Heart left ventricle (tissue), 16 donors: ENCODE measurements at regions not wholly inside any gene's neighbourhood (a gene's known extent, or its start where the extent isn't known, plus 50 kb on each side); places are given as distances from the start of the nearest gene placed in this dataset.

Source experiments
- ATAC-seq, 4 donors: fragments of 200-7000 bp; cut with Tn5 transposase; one replicate each; pipeline ENCODE4 v1.9.1; 2020 to 2022; ENCODE audit warnings: moderate library complexity in 4 of 4, mild to moderate bottlenecking in 3 of 4, moderate number of reproducible peaks in 1 of 4
- DNase-seq, 5 donors: peaks; one replicate each; pipeline ENCODE4 v3.0.0-alpha.2; 2020
- H3K27ac ChIP-seq, 12 donors: fragments of 200-600 bp; sonication (generic) in 4 of 12; one replicate each; pipeline versions ENCODE4 v1.5.0 to v1.8.0; 2016 to 2022; ENCODE audit warnings: mild to moderate bottlenecking in 2 of 12
- H3K27me3 ChIP-seq, 9 donors: fragments of 200-600 bp; sonication (generic) in 2 of 9; one replicate each; pipeline versions ENCODE4 v1.5.1 to v1.8.0; 2016 to 2022; ENCODE audit warnings: mild to moderate bottlenecking in 3 of 9
- H3K36me3 ChIP-seq, 9 donors: fragments of 200-600 bp; sonication (generic) in 2 of 9; one replicate each; pipeline versions ENCODE4 v1.5.0 to v1.8.0; 2018 to 2022; ENCODE audit warnings: mild to moderate bottlenecking in 2 of 9
- H3K4me1 ChIP-seq, 12 donors: fragments of 200-600 bp; sonication (generic) in 4 of 12; one replicate each; pipeline versions ENCODE4 v1.5.0 to v1.8.0; 2016 to 2022; ENCODE audit warnings: mild to moderate bottlenecking in 3 of 12
- H3K4me3 ChIP-seq, 12 donors: fragments of 200-600 bp; sonication (generic) in 4 of 12; one replicate each; pipeline versions ENCODE4 v1.5.0 to v1.8.0; 2017 to 2022; ENCODE audit warnings: mild to moderate bottlenecking in 9 of 12, moderate library complexity in 4 of 12
- H3K9me3 ChIP-seq, 12 donors: fragments of 200-600 bp; sonication (generic) in 4 of 12; one replicate each; pipeline versions ENCODE4 v1.5.0 to v1.8.0; 2016 to 2022; ENCODE audit warnings: mild to moderate bottlenecking in 1 of 12
- POLR2A ChIP-seq, 2 donors: fragments of 450-650 bp; IDR thresholded peaks; one replicate each; pipeline ENCODE4 v1.6.1; 2017; ENCODE audit warnings: antibody characterized with exemption in 2 of 2, mild to moderate bottlenecking in 2 of 2, moderate library complexity in 2 of 2
- WGBS, 4 donors: extraction: QIAGEN DNeasy Blood & Tissue Kit in 2 of 4; methylation state at CpG; one replicate each; pipeline versions ENCODE4 v1.1.5 to v1.1.7; 2013 to 2018; 5-methylcytosine and 5-hydroxymethylcytosine counted together
- intact Hi-C, 10 donors: fragments of 100-400 bp; cut with DNase I; formaldehyde crosslinking; loops; one replicate each; pipeline versions ENCODE4 v1.11.1 to v1.14.2; 2022
- TF ChIP-seq, protein P1 (sequence below), 12 donors: fragments of 200-600 bp; sonication (generic) in 4 of 12; IDR thresholded peaks; one replicate each; pipeline versions ENCODE4 v1.5.0 to v1.8.0; 2018 to 2022; ENCODE audit warnings: antibody characterized with exemption in 12 of 12, mild to moderate bottlenecking in 5 of 12
- donor health status: ischemic (EF 13 %, LVEDD 7.1; RV severe dilation, severe dysfunction).
- donor health status: healthy with polysubstance abuse.
- donor health status: DM: no; HTN: yes; CAD: no.
- donor health status: DM: no; HTN: no; CAD: no.
- donor health status: ischemic (EF 25% LVEDD 6.9; RV normal size, moderate dysfunction).
- donor health status: ischemic (EF 25% LVEDD 5.7; RV mildly dilated, moderate dysfunction).
- donor health status: healthy.
- donor health status: DM: yes; HTN: yes; CAD: no.
- donor health status: ischemic (EF 35%, LVEDD 5.7; RV mildly dilated, moderate dysfunction).
- donor health status: nonischemic (EF 11% LVEDD 7.7; RV severe dilation, severe dysfunction).
- donor health status: DM: yes; HTN: yes; CAD: no.
- donor health status: PGD.
- donor health status: ischemic (EF 29% LVEDD 5.4; RV normal size, mild dysfunction).
- donor health status: nonischemic (EF 23%, LVEDD 6.1; RV moderate dilation, normal function).

DNA sequence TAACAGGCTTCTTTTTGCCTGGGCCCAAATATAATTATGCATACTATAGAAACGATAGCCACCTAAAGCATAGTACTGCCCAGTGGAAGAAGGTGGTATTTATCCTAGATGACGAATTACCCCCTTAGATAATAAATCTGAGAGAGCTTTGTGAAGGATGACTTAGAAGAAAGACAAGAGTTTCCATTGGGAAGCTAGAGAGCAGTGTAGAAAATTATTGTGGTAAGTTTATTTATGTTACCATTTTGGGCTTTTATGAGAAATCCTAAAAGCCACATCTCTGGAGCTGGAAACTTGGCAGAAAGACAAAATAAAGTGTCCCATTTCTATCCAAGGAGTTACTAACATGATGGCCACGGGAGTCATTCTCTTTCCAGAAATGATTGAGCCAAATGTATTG lies 172.0 kb upstream of the SEMA6A start:
- Histone ChIP-seq H3K4me3 (no peak overlapping the region), H3K27me3 (no peaks in the 10 kb centered on the region), H3K27ac (no peak overlapping the region), H3K4me1 (peaks cover 0 to 11% (median 0%) of the 10 kb centered on the region in 12 donors), H3K9me3 (peaks cover 0 to 8% (median 0%) of the 10 kb centered on the region in 12 donors), H3K36me3 (no peaks in the 10 kb centered on the region)
- 79 to 85% (median 84%) methylated on average over 3 of the region's 3 CpGs for WGBS, 4 donors
- intact Hi-C loops, result no loop called here
- DNase-seq (no peak), ATAC-seq (no peak)
- no peak for TF ChIP-seq POLR2A (IDR thresholded peaks at IDR 0.05)
- TF ChIP-seq, protein P1, sequence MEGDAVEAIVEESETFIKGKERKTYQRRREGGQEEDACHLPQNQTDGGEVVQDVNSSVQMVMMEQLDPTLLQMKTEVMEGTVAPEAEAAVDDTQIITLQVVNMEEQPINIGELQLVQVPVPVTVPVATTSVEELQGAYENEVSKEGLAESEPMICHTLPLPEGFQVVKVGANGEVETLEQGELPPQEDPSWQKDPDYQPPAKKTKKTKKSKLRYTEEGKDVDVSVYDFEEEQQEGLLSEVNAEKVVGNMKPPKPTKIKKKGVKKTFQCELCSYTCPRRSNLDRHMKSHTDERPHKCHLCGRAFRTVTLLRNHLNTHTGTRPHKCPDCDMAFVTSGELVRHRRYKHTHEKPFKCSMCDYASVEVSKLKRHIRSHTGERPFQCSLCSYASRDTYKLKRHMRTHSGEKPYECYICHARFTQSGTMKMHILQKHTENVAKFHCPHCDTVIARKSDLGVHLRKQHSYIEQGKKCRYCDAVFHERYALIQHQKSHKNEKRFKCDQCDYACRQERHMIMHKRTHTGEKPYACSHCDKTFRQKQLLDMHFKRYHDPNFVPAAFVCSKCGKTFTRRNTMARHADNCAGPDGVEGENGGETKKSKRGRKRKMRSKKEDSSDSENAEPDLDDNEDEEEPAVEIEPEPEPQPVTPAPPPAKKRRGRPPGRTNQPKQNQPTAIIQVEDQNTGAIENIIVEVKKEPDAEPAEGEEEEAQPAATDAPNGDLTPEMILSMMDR (IDR thresholded peaks at IDR 0.05), result no peak

DNA sequence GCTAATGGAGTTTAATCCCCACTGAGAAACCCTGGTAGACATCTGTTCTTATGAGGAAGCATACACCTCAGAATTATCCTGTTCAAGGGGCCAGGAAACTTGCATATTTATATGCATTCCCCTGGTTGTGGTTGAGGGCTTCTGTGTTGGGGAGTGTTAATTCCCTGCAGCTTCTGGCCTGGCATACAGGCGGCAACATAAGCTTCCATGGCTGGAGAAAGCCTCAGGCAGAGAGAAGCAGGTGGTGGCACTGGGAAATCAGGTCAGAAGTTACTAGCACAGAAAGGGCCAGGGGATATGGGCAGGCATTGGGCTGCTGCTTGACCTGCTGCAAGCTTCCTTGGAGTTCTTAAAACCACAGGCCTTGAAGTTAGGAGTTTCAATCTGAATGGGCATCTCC lies 166.1 kb upstream of the SEMA6A start:
- 83 to 99% (median 95%) methylated on average over 1 of the region's 1 CpG for whole genome bisulfite sequencing, 4 donors
- no peak overlapping the region for H3K4me3 ChIP-seq
- no peaks in the 10 kb centered on the region for H3K36me3 ChIP-seq
- peaks cover 0 to 8% (median 0%) of the 10 kb centered on the region in 12 donors for H3K9me3 ChIP-seq
- intact Hi-C loops, result no loop called here
- peaks cover 0 to 24% (median 13%) of the 10 kb centered on the region in 12 donors for H3K4me1 ChIP-seq
- ATAC-seq, result no peak
- no peaks in the 10 kb centered on the region for H3K27me3 ChIP-seq
- H3K27ac ChIP-seq, result no peak overlapping the region
- TF ChIP-seq POLR2A (IDR thresholded peaks at IDR 0.05), result no peak
- TF ChIP-seq, protein P1 (IDR thresholded peaks at IDR 0.05), result no peak
- no peak for DNase-seq

DNA sequence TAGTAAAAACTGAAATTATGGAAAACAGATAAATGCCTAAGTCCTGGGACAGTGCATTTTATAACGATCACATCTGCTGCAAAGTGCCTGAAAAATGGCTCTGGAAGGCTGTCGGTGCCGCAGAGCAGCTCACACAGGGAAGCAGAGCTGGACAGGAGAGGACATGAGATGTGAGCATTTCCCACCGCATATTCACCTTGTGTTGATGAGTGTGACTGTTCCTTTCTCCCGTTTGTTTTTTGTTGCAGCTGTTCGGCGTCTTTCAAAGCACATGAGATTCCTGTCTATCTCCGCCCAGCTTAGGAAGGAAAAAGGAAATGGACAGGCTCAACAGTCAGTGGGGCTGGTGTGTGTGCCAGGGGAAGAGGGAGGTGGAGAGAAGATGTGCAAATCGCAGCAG lies 164.9 kb upstream of the SEMA6A start:
- intact Hi-C loops, result no loop called here

DNA sequence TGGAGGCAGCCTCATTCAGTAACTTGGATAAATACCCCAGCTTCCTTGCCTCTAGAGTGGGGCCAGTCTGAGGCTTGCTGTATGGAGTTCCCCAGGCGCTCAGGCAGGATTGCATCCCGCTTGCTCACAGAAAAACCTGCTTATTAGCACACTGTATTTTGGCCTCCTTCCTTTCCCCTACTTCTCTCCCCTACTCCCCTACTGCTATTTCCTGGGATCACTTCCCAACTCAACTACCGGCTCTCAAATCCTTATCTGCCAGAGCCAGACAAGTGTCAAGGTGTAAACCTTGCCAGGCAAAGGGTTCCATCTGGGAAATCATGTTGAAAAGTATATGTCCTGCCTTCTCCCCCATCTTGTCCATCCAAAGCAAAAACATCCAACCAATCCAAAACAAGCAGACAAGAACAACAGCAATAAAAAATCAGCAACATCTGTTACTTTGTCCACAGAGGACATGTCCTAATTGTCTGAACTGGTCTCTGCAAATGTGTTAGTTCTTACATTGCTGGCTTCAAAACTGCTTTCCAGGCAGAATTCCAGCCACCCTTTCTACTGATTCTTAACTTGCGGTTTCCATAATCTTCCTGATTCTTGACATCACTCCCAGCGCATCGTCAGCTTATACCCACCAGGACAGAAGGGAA lies 164.1 kb upstream of the SEMA6A start:
- DNase-seq (peak in 2 of 5 donors; percentile 12 to 33), ATAC-seq (peak; percentile 22 to 70 (median 35))
- no peak for TF ChIP-seq POLR2A (IDR thresholded peaks at IDR 0.05)
- TF ChIP-seq, protein P1 (IDR thresholded peaks at IDR 0.05), result no peak
- Histone ChIP-seq H3K4me1 (peaks cover 0 to 37% (median 21%) of the 10 kb centered on the region in 12 donors), H3K4me3 (peak overlapping the region in 3 of 12 donors; percentile 3 to 25 (median 12)), H3K9me3 (peaks cover 0 to 3% (median 0%) of the 10 kb centered on the region in 12 donors), H3K27me3 (no peaks in the 10 kb centered on the region), H3K36me3 (no peaks in the 10 kb centered on the region), H3K27ac (peak overlapping the region in 3 of 12 donors; percentile 4 to 25 (median 20))
- intact Hi-C loops, result no loop called here
- WGBS, 4 donors, result 49 to 64% (median 61%) methylated on average over 6 of the region's 6 CpGs

More for the DNA sequence above, 164.9 kb upstream of the SEMA6A start:
- ATAC-seq (peak in 3 of 4 donors; percentile 39 to 49 (median 44)), DNase-seq (peak in 1 of 5 donors; percentile 15)
- TF ChIP-seq, protein P1 (IDR thresholded peaks at IDR 0.05), result no peak
- TF ChIP-seq POLR2A (IDR thresholded peaks at IDR 0.05), result no peak
- Histone ChIP-seq H3K36me3 (no peaks in the 10 kb centered on the region), H3K4me3 (peak overlapping the region in 6 of 12 donors; percentile 3 to 25 (median 10)), H3K4me1 (peaks cover 0 to 30% (median 16%) of the 10 kb centered on the region in 12 donors), H3K27ac (peak overlapping the region in 1 of 12 donors; percentile 34), H3K9me3 (peaks cover 0 to 8% (median 0%) of the 10 kb centered on the region in 12 donors), H3K27me3 (no peaks in the 10 kb centered on the region)
- WGBS, 4 donors, result 39 to 56% (median 49%) methylated on average over 9 of the region's 9 CpGs
